Limb (tissue), 2 donors: ENCODE measurements at regions not wholly inside any gene's neighbourhood (a gene's known extent, or its start where the extent isn't known, plus 50 kb on each side); places are given as distances from the start of the nearest gene placed in this dataset.
"Not testable (repeated sequence)": the region's sequence is repeated elsewhere in the genome, so short reads cannot be mapped to it uniquely, and the experiment has no call there.

Experiments
- DNase-seq, 2 donors: peaks; one replicate each; pipeline ENCODE4 v3.0.0-alpha.2; 2016; ENCODE audit errors: extremely low spot score in 2 of 2

GRCh38 chr10:109809954-109810353, 113.4 kb downstream of the XPNPEP1 start:
- DNase-seq = not testable (repeated sequence)

GRCh38 chr10:109801191-109801590, 122.1 kb downstream of the XPNPEP1 start:
- not testable (repeated sequence) for DNase-seq

GRCh38 chr10:109790647-109791046, 132.7 kb downstream of the XPNPEP1 start:
- DNase-seq = no peak

GRCh38 chr10:109784236-109784635, 139.1 kb downstream of the XPNPEP1 start:
- no peak for DNase-seq

GRCh38 chr10:109783286-109783685, 140.0 kb downstream of the XPNPEP1 start:
- no peak for DNase-seq

GRCh38 chr10:109780997-109781396, 142.3 kb downstream of the XPNPEP1 start:
- DNase-seq = no peak

GRCh38 chr10:109778993-109779392, 144.3 kb downstream of the XPNPEP1 start:
- DNase-seq = no peak

GRCh38 chr10:109774121-109774440, 149.2 kb downstream of the XPNPEP1 start:
- no peak for DNase-seq

- DNase-seq = peak in 1 of 2 donors; percentile 43
Measured at GRCh38 chr10:109773288-109774120, 149.8 kb downstream of the XPNPEP1 start.

GRCh38 chr10:109770663-109771062, 152.6 kb downstream of the XPNPEP1 start:
- no peak for DNase-seq

- no peak for DNase-seq
Measured at GRCh38 chr10:109769966-109770365, 153.3 kb downstream of the XPNPEP1 start.

- no peak for DNase-seq
Measured at GRCh38 chr10:109765838-109766237, 157.5 kb downstream of the XPNPEP1 start.

- DNase-seq = no peak
Measured at GRCh38 chr10:109762555-109762954, 160.8 kb downstream of the XPNPEP1 start.

- not testable (repeated sequence) for DNase-seq
Measured at GRCh38 chr10:109757670-109758069, 165.6 kb downstream of the XPNPEP1 start.

- no peak for DNase-seq
Measured at GRCh38 chr10:109746861-109747260, 176.4 kb downstream of the XPNPEP1 start.

- DNase-seq = no peak
Measured at GRCh38 chr10:109744020-109744419, 179.3 kb downstream of the XPNPEP1 start.

- DNase-seq = no peak
Measured at GRCh38 chr10:109743574-109743973, 179.7 kb downstream of the XPNPEP1 start.

GRCh38 chr10:109743146-109743545, 180.2 kb downstream of the XPNPEP1 start:
- DNase-seq = no peak

GRCh38 chr10:109741712-109742111, 181.6 kb downstream of the XPNPEP1 start:
- no peak for DNase-seq

GRCh38 chr10:109740436-109740835, 182.9 kb downstream of the XPNPEP1 start:
- no peak for DNase-seq

GRCh38 chr10:109737626-109738025, 185.7 kb downstream of the XPNPEP1 start:
- DNase-seq = no peak

GRCh38 chr10:109737009-109737408, 186.3 kb downstream of the XPNPEP1 start:
- no peak for DNase-seq

- DNase-seq = no peak
Measured at GRCh38 chr10:109735776-109736175, 187.5 kb downstream of the XPNPEP1 start.
